22Rv1 (cell line): ENCODE measurements at regions not wholly inside any gene's neighbourhood (a gene's known extent, or its start where the extent isn't known, plus 50 kb on each side); places are given as distances from the start of the nearest gene placed in this dataset.

Source experiments
- CTCF ChIP-seq: fragments of 450-650 bp; IDR thresholded peaks from 2 replicates; pipeline ENCODE4 v1.5.1; 2017; ENCODE audit warnings: mild to moderate bottlenecking
- ZFX ChIP-seq: fragments of 450-650 bp; IDR thresholded peaks from 2 replicates; pipeline ENCODE4 v1.6.1; 2017; ENCODE audit warnings: antibody characterized with exemption, borderline replicate concordance

- TF ChIP-seq CTCF (no peak), ZFX (no peak)
These were observed 422.1 kb upstream of the CDH5 start for GRCh38 chr16:65944361-65944760.
